Breast epithelium (tissue), 4 donors: ENCODE measurements at regions not wholly inside any gene's neighbourhood (a gene's known extent, or its start where the extent isn't known, plus 50 kb on each side); places are given as distances from the start of the nearest gene placed in this dataset.

Experiments used
- DNase-seq, 2 donors: peaks; one replicate each; pipeline ENCODE4 v3.0.0-alpha.2; 2019; ENCODE audit warnings: low spot score in 2 of 2
- H3K27ac ChIP-seq, 2 donors: fragments of 200-600 bp; sonication (generic) in 1 of 2; one replicate each; pipeline ENCODE4 v1.5.1; 2016 to 2019; ENCODE audit warnings: mild to moderate bottlenecking in 1 of 2
- H3K27me3 ChIP-seq, 2 donors: fragments of 200-600 bp; sonication (generic) in 1 of 2; one replicate each; pipeline versions ENCODE4 v1.5.1 to v1.6.0; 2017 to 2019; ENCODE audit warnings: control low read depth in 1 of 2, mild to moderate bottlenecking in 1 of 2
- H3K36me3 ChIP-seq: fragments of 200-600 bp; one replicate; pipeline ENCODE4 v1.5.1; 2019
- H3K4me1 ChIP-seq, 2 donors: fragments of 200-600 bp; sonication (generic); one replicate each; pipeline ENCODE4 v1.5.1; 2016 to 2019; ENCODE audit warnings: control low read depth in 1 of 2
- H3K4me3 ChIP-seq, 3 donors: fragments of 200-600 bp; sonication (generic); 1 replicate in 2 of 3; 2 replicates in 1 of 3; pipeline ENCODE4 v1.5.1; 2016 to 2019; ENCODE audit warnings: mild to moderate bottlenecking in 3 of 3, moderate library complexity in 2 of 3
- H3K9me3 ChIP-seq, 2 donors: fragments of 200-600 bp; sonication (generic) in 1 of 2; one replicate each; pipeline ENCODE4 v1.5.1; 2016 to 2019; ENCODE audit warnings: control low read depth in 1 of 2
- POLR2A ChIP-seq: fragments of 450-650 bp; IDR thresholded peaks from one replicate; pipeline ENCODE4 v1.6.1; 2016; ENCODE audit warnings: antibody characterized with exemption, mild to moderate bottlenecking, moderate library complexity
- POLR2AphosphoS5 ChIP-seq, 3 donors: sonication (generic); formaldehyde crosslinking; IDR thresholded peaks; one replicate each; pipeline ENCODE4 v1.6.1; 2017; ENCODE audit warnings: antibody characterized with exemption in 3 of 3
- intact Hi-C: fragments of 100-400 bp; cut with DNase I; formaldehyde crosslinking; loops from one replicate; pipeline ENCODE4 v1.15.1; 2023; ENCODE audit warnings: low total_unique reads
- TF ChIP-seq, protein P1 (sequence below), 3 donors: fragments of 450-650 bp; IDR thresholded peaks; one replicate each; pipeline ENCODE4 v1.5.1; 2016 to 2017; ENCODE audit warnings: antibody characterized with exemption in 3 of 3, mild to moderate bottlenecking in 3 of 3, moderate library complexity in 3 of 3

DNA sequence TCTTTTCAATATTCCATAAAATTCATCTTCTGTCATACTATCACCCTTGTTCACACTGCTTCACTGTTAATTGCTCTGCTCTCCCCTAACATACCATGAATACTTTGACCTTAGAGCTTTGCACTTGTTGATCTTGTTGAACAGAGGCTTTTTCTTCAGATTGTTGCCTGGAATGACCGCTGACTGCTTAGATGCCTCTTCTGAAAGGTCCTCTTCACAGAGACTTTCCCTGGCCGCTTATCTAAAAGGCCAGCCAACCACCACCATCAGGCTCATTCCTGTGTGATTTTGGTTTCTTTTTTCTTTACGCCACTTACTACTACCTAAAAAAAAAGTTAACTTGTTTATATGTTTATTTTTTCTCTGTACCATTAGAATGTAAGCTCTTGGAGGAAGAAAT lies 667.7 kb downstream of the STPG2 start:
- no peak overlapping the region for H3K4me3 ChIP-seq
- H3K4me1 ChIP-seq: no peaks in the 10 kb centered on the region
- no peaks in the 10 kb centered on the region for H3K36me3 ChIP-seq
- TF ChIP-seq, protein P1, sequence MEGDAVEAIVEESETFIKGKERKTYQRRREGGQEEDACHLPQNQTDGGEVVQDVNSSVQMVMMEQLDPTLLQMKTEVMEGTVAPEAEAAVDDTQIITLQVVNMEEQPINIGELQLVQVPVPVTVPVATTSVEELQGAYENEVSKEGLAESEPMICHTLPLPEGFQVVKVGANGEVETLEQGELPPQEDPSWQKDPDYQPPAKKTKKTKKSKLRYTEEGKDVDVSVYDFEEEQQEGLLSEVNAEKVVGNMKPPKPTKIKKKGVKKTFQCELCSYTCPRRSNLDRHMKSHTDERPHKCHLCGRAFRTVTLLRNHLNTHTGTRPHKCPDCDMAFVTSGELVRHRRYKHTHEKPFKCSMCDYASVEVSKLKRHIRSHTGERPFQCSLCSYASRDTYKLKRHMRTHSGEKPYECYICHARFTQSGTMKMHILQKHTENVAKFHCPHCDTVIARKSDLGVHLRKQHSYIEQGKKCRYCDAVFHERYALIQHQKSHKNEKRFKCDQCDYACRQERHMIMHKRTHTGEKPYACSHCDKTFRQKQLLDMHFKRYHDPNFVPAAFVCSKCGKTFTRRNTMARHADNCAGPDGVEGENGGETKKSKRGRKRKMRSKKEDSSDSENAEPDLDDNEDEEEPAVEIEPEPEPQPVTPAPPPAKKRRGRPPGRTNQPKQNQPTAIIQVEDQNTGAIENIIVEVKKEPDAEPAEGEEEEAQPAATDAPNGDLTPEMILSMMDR (IDR thresholded peaks at IDR 0.05): no peak
- TF ChIP-seq POLR2A (no peak), POLR2AphosphoS5 (IDR thresholded peaks at IDR 0.05) (no peak)
- H3K9me3 ChIP-seq: no peaks in the 10 kb centered on the region
- no peaks in the 10 kb centered on the region for H3K27me3 ChIP-seq
- H3K27ac ChIP-seq: no peak overlapping the region
- intact Hi-C loops: loop anchor here (10.0 kb wide), 1 partner anchor 349 kb away; no protein-coding TSS in a partner anchor
- no peak for DNase-seq

DNA sequence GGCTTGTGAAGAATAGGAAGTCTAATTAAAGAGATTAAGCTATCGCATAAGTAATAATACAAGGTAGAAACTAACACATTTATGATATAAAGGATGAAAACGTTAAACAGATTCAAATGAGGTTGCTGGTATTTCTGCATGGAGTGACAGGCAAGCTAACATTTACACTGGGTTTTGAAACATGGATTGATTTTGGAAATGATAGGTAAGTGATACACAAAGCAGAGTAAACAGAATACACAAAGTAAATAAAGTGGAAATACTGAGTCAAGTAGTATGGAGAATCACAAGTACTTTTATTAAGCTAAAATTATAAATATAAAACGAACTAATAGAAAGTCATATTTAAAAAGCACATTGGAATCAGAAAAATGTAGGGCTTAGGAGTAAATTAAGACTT lies 665.3 kb downstream of the STPG2 start:
- intact Hi-C loops: loop anchor here (10.0 kb wide), 1 partner anchor 347 kb away; no protein-coding TSS in a partner anchor

DNA sequence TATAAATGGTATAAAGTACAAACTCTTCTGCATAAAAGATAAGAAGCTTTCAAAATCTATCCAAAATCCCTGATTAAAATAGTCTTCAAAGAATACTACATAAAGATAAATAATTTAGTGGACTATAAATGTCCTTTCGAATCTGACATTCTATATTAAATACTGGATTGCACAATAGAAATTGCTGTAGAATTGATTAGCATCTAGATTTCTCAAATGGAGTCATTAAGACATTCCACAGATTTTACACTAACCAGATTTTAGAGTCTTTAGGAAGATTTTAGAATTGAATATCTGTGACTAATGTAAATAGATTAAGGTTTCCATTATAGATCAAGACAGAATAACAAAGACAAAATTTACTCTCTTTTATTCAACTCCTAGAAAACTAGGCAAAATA lies 663.9 kb downstream of the STPG2 start:
- intact Hi-C loops: loop anchor here (10.0 kb wide), 1 partner anchor 345 kb away; no protein-coding TSS in a partner anchor
- H3K36me3 ChIP-seq: no peaks in the 10 kb centered on the region
- H3K4me1 ChIP-seq: no peaks in the 10 kb centered on the region
- H3K27me3 ChIP-seq: no peaks in the 10 kb centered on the region
- no peak for TF ChIP-seq POLR2AphosphoS5 (IDR thresholded peaks at IDR 0.05)
- TF ChIP-seq, protein P1 (IDR thresholded peaks at IDR 0.05): no peak
- no peak for TF ChIP-seq POLR2A
- H3K9me3 ChIP-seq: no peaks in the 10 kb centered on the region
- H3K27ac ChIP-seq: no peak overlapping the region
- no peak overlapping the region for H3K4me3 ChIP-seq
- no peak for DNase-seq

More for the DNA sequence above, 665.3 kb downstream of the STPG2 start:
- no peaks in the 10 kb centered on the region for H3K36me3 ChIP-seq
- no peaks in the 10 kb centered on the region for H3K4me1 ChIP-seq
- H3K27ac ChIP-seq: no peak overlapping the region
- no peaks in the 10 kb centered on the region for H3K9me3 ChIP-seq
- no peak for DNase-seq
- no peak overlapping the region for H3K4me3 ChIP-seq
- TF ChIP-seq, protein P1 (IDR thresholded peaks at IDR 0.05): no peak
- TF ChIP-seq POLR2AphosphoS5 (IDR thresholded peaks at IDR 0.05): no peak
- H3K27me3 ChIP-seq: no peaks in the 10 kb centered on the region

DNA sequence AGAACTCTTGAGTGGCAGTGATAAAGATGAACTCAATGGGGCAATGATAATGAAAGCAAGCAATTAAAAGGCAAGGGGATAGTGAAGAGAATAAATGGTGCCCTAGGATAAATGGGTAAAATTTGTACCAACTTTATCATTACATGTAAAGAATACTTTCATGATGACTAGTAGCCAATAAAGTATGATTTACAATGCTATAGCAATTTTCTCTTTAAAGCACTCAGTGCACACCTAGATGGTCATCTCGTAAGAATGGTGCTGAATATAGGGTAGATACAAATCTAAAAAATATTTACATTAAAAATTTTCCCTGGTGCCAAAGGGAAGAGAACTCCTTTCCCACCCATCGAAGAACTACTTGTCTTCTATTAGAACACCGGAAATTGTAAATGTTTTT lies 651.4 kb downstream of the STPG2 start:
- Histone ChIP-seq H3K4me3 (no peak overlapping the region), H3K36me3 (no peaks in the 10 kb centered on the region), H3K9me3 (no peaks in the 10 kb centered on the region), H3K4me1 (no peaks in the 10 kb centered on the region), H3K27ac (no peak overlapping the region), H3K27me3 (no peaks in the 10 kb centered on the region)
- no peak for DNase-seq
- intact Hi-C loops: no loop called here
- TF ChIP-seq, protein P1 (IDR thresholded peaks at IDR 0.05): no peak
- TF ChIP-seq POLR2AphosphoS5 (IDR thresholded peaks at IDR 0.05) (no peak), POLR2A (no peak)

DNA sequence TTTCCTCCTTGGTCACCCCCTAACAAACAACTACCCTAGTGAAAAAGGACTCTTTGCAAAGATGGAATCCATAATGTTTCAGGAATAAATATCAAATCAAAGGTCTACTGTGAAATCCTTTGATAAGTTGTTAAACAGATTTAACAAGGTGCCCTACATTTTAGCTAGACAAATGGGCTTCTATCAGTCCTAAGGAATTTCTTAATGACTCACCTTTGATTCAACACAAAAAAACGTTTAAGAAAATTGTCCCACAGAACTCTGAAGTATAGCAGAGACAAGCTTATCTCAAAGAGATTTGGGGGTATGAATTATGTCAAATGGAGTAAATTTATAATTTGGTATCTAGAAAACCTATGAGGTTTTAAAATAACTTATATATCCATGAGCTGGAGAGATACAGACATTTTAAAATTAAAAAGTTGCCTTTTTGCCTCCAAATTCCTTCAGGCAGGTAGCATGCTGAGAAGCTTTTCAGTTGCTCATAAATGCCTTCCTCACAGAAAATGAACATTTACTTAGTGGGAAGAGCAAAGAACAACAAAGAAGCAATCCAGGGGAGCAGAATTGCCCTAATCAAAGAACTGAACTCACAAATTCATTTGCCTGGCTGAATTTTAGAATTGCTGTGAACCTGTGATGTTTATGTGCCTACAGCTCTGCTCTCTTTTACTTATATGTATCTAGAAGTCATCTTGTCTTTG lies 649.3 kb downstream of the STPG2 start:
- H3K27me3 ChIP-seq: no peaks in the 10 kb centered on the region
- intact Hi-C loops: no loop called here
- H3K9me3 ChIP-seq: no peaks in the 10 kb centered on the region
- TF ChIP-seq, protein P1 (IDR thresholded peaks at IDR 0.05): no peak
- TF ChIP-seq POLR2A (no peak), POLR2AphosphoS5 (IDR thresholded peaks at IDR 0.05) (no peak)
- H3K4me1 ChIP-seq: no peaks in the 10 kb centered on the region
- DNase-seq: no peak
- no peak overlapping the region for H3K4me3 ChIP-seq
- no peaks in the 10 kb centered on the region for H3K36me3 ChIP-seq
- H3K27ac ChIP-seq: no peak overlapping the region
